CD4-positive, alpha-beta T cell (primary cell): ENCODE measurements at regions not wholly inside any gene's neighbourhood (a gene's known extent, or its start where the extent isn't known, plus 50 kb on each side); places are given as distances from the start of the nearest gene placed in this dataset.

Experiments
- ATAC-seq: fragments of 200-7000 bp; cut with Tn5 transposase; one replicate; pipeline ENCODE4 v1.10.0; 2022; ENCODE audit warnings: mild to moderate bottlenecking; ENCODE audit not compliant: poor library complexity
- CTCF ChIA-PET: fragments of 350-600 bp; sonication (Branson Sonifier 250); formaldehyde crosslinking; loops from one replicate; lab custom pipeline; 2021; ENCODE audit warnings: antibody characterized with exemption, inconsistent platforms; lab: Charles Lee
- POLR2A ChIA-PET: fragments of 350-600 bp; sonication (Branson Sonifier 250); formaldehyde crosslinking; loops from one replicate; lab custom pipeline; 2021; ENCODE audit warnings: antibody characterized with exemption, inconsistent platforms; lab: Charles Lee
- DNase-seq, 14 experiments: peaks; one replicate each; pipeline ENCODE4 v3.0.0-alpha.2; 2013 to 2020; ENCODE audit warnings: mixed read lengths in 2 of 14
- H3K27ac ChIP-seq, 2 donors: one replicate each; pipeline versions ENCODE4 v1.5.1 to v1.7.0; 2013; ENCODE audit warnings: low read length in 2 of 2, low read depth in 1 of 2, mild to moderate bottlenecking in 1 of 2
- H3K27me3 ChIP-seq, 2 experiments: 1 replicate in 1 of 2; 2 replicates in 1 of 2; pipeline versions ENCODE4 v1.6.1 to v1.7.0; 2013; ENCODE audit warnings: low read length in 2 of 2, control low read depth in 1 of 2, mild to moderate bottlenecking in 1 of 2, moderate library complexity in 1 of 2; ENCODE audit not compliant: insufficient read depth in 2 of 2, control insufficient read depth in 1 of 2
- H3K36me3 ChIP-seq: one replicate; pipeline ENCODE4 v1.6.1; 2013; ENCODE audit warnings: low read length, control low read depth; ENCODE audit not compliant: insufficient read depth
- H3K4me1 ChIP-seq: one replicate; pipeline ENCODE4 v1.6.1; 2013; ENCODE audit warnings: low read length, control low read depth; ENCODE audit not compliant: insufficient read depth
- H3K4me3 ChIP-seq: one replicate; pipeline ENCODE4 v1.5.1; 2013; ENCODE audit warnings: mild to moderate bottlenecking, low read length, moderate library complexity
- H3K9me3 ChIP-seq, 2 experiments: 1 replicate in 1 of 2; 2 replicates in 1 of 2; pipeline versions ENCODE4 v1.6.1 to v1.7.0; 2013; ENCODE audit warnings: low read length in 2 of 2, mild to moderate bottlenecking in 2 of 2, control low read depth in 1 of 2, moderate library complexity in 1 of 2; ENCODE audit not compliant: control insufficient read depth in 1 of 2, insufficient read depth in 1 of 2
- H3K27ac Mint-ChIP-seq: one replicate; pipeline ENCODE4 v1.8.0; 2020; ENCODE audit warnings: mixed read lengths
- H3K27me3 Mint-ChIP-seq: one replicate; pipeline ENCODE4 v1.8.0; 2021; ENCODE audit warnings: mixed read lengths
- H3K36me3 Mint-ChIP-seq: one replicate; pipeline ENCODE4 v1.8.0; 2021; ENCODE audit warnings: low read depth, mixed read lengths
- H3K4me1 Mint-ChIP-seq: one replicate; pipeline ENCODE4 v1.8.0; 2021; ENCODE audit warnings: low read depth, mixed read lengths
- H3K4me3 Mint-ChIP-seq: one replicate; pipeline ENCODE4 v1.8.0; 2020; ENCODE audit warnings: mild to moderate bottlenecking, mixed read lengths
- H3K9me3 Mint-ChIP-seq: one replicate; pipeline ENCODE4 v1.8.0; 2020; ENCODE audit warnings: mixed read lengths
- intact Hi-C, 2 experiments: fragments of 100-400 bp; cut with DNase I in 1 of 2; cut with micrococcal nuclease in 1 of 2; formaldehyde crosslinking; loops; one replicate each; pipeline versions ENCODE4 v1.15.1 to v1.9.0; 2023 to 2025; cut with DNase I, micrococcal nuclease
- TF ChIP-seq, protein P1 (sequence below): fragments of 200-600 bp; IDR thresholded peaks from one replicate; pipeline ENCODE4 v1.8.0; 2022; ENCODE audit warnings: antibody characterized with exemption, mild to moderate bottlenecking

DNA sequence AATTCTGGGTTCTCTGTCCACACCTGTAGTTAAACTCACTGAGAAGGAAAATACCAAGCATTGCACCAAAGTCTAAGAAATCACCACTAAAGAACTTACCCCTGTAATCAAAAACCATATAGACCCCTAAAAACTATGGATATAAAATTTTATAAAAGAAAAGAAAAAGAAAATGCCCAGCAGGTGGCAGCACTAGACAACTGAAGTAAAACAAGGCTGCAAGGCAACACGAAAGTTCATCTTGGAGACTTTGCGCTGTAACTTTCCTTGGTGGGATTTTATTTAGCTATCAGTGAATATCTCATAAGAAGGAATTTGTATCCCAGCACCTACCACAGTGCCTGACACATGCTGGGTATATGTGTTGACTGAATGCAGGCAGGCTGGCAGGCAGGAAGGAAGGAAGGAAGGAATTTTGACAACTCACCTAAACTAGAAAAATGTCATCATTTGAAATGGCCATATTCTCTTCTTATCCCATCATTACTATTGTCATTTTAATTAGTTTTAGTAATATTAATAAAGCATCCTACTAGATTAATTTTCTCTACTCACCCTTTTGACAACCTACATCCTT lies 68.2 kb upstream of the ETV6 start:
- peak; percentile 24 to 85 (median 60) for DNase-seq
- H3K27me3 ChIP-seq, result no peaks in the 10 kb centered on the region
- H3K4me3 ChIP-seq, result no peak overlapping the region
- no peaks in the 10 kb centered on the region for H3K9me3 ChIP-seq
- H3K36me3 ChIP-seq, result no peaks in the 10 kb centered on the region
- no peaks in the 10 kb centered on the region for H3K27me3 Mint-ChIP-seq
- no peak for ATAC-seq
- peaks cover 3% of the 10 kb centered on the region for H3K4me1 ChIP-seq
- TF ChIP-seq, protein P1, sequence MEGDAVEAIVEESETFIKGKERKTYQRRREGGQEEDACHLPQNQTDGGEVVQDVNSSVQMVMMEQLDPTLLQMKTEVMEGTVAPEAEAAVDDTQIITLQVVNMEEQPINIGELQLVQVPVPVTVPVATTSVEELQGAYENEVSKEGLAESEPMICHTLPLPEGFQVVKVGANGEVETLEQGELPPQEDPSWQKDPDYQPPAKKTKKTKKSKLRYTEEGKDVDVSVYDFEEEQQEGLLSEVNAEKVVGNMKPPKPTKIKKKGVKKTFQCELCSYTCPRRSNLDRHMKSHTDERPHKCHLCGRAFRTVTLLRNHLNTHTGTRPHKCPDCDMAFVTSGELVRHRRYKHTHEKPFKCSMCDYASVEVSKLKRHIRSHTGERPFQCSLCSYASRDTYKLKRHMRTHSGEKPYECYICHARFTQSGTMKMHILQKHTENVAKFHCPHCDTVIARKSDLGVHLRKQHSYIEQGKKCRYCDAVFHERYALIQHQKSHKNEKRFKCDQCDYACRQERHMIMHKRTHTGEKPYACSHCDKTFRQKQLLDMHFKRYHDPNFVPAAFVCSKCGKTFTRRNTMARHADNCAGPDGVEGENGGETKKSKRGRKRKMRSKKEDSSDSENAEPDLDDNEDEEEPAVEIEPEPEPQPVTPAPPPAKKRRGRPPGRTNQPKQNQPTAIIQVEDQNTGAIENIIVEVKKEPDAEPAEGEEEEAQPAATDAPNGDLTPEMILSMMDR, result peak; percentile 82
- H3K4me3 Mint-ChIP-seq, result no peak overlapping the region
- CTCF ChIA-PET, result interaction anchor here (0.5 to 6.3 kb wide), 4 partner anchors 79 to 452 kb away, joined by 3 to 42 read pairs (median 3); no protein-coding TSS in a partner anchor
- POLR2A ChIA-PET, result interaction anchor here (2.8 to 4.2 kb wide), 2 partner anchors 35 to 452 kb away, joined by 9 to 22 read pairs; no protein-coding TSS in a partner anchor
- no peak overlapping the region for H3K27ac ChIP-seq
- H3K9me3 Mint-ChIP-seq, result no peaks in the 10 kb centered on the region
- intact Hi-C loops, result loop anchor here (1.0 to 5.0 kb wide), 4 partner anchors 231 to 746 kb away; no protein-coding TSS in a partner anchor
- H3K36me3 Mint-ChIP-seq, result no peaks in the 10 kb centered on the region
- no peak overlapping the region for H3K27ac Mint-ChIP-seq
- H3K4me1 Mint-ChIP-seq, result no peaks in the 10 kb centered on the region

DNA sequence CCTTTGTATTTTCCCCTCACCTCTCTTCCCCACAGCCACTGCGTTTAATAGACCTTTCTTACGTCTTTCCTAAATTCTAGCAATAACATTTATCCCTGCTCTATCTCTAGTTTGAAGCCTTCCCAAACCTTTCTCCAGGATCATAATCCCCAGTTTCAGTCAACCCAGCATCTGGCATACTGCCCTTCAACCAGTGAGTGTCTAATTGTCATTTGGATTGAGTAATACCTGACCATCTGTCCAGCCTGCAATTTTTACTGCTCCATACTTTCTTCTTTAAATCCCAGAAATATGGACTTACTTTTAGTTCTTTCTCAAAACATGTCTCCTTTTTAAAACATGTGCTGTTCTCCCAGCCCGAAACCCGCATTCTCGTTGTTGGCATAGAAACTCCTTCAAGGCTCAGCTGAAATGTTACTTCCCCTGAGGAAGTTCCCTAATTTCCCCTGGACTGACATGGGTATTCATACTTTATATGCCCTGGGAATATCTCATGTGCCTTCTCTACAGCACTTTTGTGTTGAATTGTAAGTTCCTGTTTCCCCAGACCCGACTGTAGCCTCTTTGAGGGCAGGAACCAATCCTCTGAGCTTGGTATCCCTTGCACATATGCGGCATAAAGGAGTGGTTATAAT lies 65.1 kb upstream of the ETV6 start:
- DNase-seq, result peak in 2 of 14 experiments; percentile 28 to 41

DNA sequence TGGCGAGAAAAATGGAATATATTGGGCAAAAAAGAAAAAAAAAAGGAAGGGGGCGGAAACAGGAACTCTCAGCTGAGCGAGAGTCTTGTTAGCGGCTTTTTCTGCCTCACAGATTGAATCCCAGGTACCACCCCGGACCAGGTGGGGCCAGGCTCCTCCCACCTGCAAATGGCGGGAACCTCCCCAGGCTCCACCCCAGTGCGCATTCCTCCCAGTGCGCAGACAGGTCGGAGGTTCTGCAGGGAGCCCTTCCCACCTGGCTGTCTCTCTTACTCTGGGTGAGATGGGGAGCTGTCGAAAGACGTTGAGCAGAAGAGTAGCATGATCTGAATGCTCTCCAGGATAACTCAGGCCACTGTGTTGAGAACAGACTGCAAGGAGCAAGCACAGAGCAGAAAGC lies 57.0 kb upstream of the ETV6 start:
- Mint-ChIP-seq H3K27me3 (no peaks in the 10 kb centered on the region), H3K27ac (no peak overlapping the region), H3K9me3 (no peaks in the 10 kb centered on the region), H3K4me3 (no peak overlapping the region), H3K4me1 (no peaks in the 10 kb centered on the region), H3K36me3 (no peaks in the 10 kb centered on the region)
- intact Hi-C loops, result no loop called here
- CTCF ChIA-PET, result no interaction called here
- H3K9me3 ChIP-seq, result no peaks in the 10 kb centered on the region
- no peak for ATAC-seq
- TF ChIP-seq, protein P1, result no peak
- no peak overlapping the region for H3K4me3 ChIP-seq
- no peak for DNase-seq
- no peaks in the 10 kb centered on the region for H3K27me3 ChIP-seq
- no peaks in the 10 kb centered on the region for H3K4me1 ChIP-seq
- no peaks in the 10 kb centered on the region for H3K36me3 ChIP-seq
- H3K27ac ChIP-seq, result no peak overlapping the region
- POLR2A ChIA-PET, result no interaction called here

More for the DNA sequence above, 65.1 kb upstream of the ETV6 start:
- H3K4me1 ChIP-seq, result peaks cover 3% of the 10 kb centered on the region
- H3K27me3 ChIP-seq, result no peaks in the 10 kb centered on the region
- H3K36me3 ChIP-seq, result no peaks in the 10 kb centered on the region
- H3K4me1 Mint-ChIP-seq, result no peaks in the 10 kb centered on the region
- ChIA-PET CTCF (interaction anchor here (0.6 to 0.7 kb wide), 2 partner anchors 189 to 1204 kb away, joined by 3 to 5 read pairs; no protein-coding TSS in a partner anchor), POLR2A (interaction anchor here (0.7 kb wide), 1 partner anchor 541 kb away, joined by 3 read pairs; no protein-coding TSS in a partner anchor)
- no peak overlapping the region for H3K4me3 Mint-ChIP-seq
- no peak overlapping the region for H3K27ac ChIP-seq
- H3K4me3 ChIP-seq, result no peak overlapping the region
- TF ChIP-seq, protein P1, result no peak
- intact Hi-C loops, result loop anchor here in 1 of 2 experiments (5.0 kb wide), 1 partner anchor 228 kb away; no protein-coding TSS in a partner anchor
- no peaks in the 10 kb centered on the region for H3K9me3 ChIP-seq
- H3K9me3 Mint-ChIP-seq, result no peaks in the 10 kb centered on the region
- H3K36me3 Mint-ChIP-seq, result no peaks in the 10 kb centered on the region
- ATAC-seq, result no peak
- no peak overlapping the region for H3K27ac Mint-ChIP-seq
- H3K27me3 Mint-ChIP-seq, result no peaks in the 10 kb centered on the region
